ENCODE measurements at regions not wholly inside any gene's neighbourhood (a gene's known extent, or its start where the extent isn't known, plus 50 kb on each side); places are given as distances from the start of the nearest gene placed in this dataset.
"Not testable (repeated sequence)": the region's sequence is repeated elsewhere in the genome, so short reads cannot be mapped to it uniquely, and the experiment has no call there.

- DNase-seq (ENCODE audit: low read depth, low spot score), result no peak
Measured at GRCh38 chr1:184888505-184888904, 85.8 kb downstream of the NIBAN1 start.

GRCh38 chr1:184882957-184883815 lies 91.1 kb downstream of the NIBAN1 start:
- no peak for DNase-seq (ENCODE audit: low read depth, low spot score)

GRCh38 chr1:184881941-184882913 lies 92.1 kb downstream of the NIBAN1 start:
- DNase-seq (ENCODE audit: low read depth, low spot score), result no peak

GRCh38 chr1:184879876-184880557 lies 94.3 kb downstream of the NIBAN1 start:
- DNase-seq (ENCODE audit: low read depth, low spot score), result no peak

GRCh38 chr1:184878602-184879001 lies 95.7 kb downstream of the NIBAN1 start:
- DNase-seq (ENCODE audit: low read depth, low spot score), result no peak

GRCh38 chr1:184878002-184878401 lies 96.3 kb downstream of the NIBAN1 start:
- no peak for DNase-seq (ENCODE audit: low read depth, low spot score)

GRCh38 chr1:184876015-184876414 lies 98.3 kb downstream of the NIBAN1 start:
- DNase-seq (ENCODE audit: low read depth, low spot score), result not testable (repeated sequence)

- no peak for DNase-seq (ENCODE audit: low read depth, low spot score)
Measured at GRCh38 chr1:184875218-184875617, 99.1 kb downstream of the NIBAN1 start.

GRCh38 chr1:184870319-184870718 lies 104.0 kb downstream of the NIBAN1 start:
- no peak for DNase-seq (ENCODE audit: low read depth, low spot score)

GRCh38 chr1:184867866-184868689 lies 106.2 kb downstream of the NIBAN1 start:
- no peak for DNase-seq (ENCODE audit: low read depth, low spot score)

- peak; percentile 30 for DNase-seq (ENCODE audit: low read depth, low spot score)
Measured at GRCh38 chr1:184866991-184867788, 107.1 kb downstream of the NIBAN1 start.

- DNase-seq (ENCODE audit: low read depth, low spot score), result no peak
Measured at GRCh38 chr1:184866586-184866985, 107.7 kb downstream of the NIBAN1 start.

GRCh38 chr1:184865831-184866230 lies 108.5 kb downstream of the NIBAN1 start:
- no peak for DNase-seq (ENCODE audit: low read depth, low spot score)

GRCh38 chr1:184861755-184862336 lies 107.2 kb upstream of the EDEM3 start:
- no peak for DNase-seq (ENCODE audit: low read depth, low spot score)

GRCh38 chr1:184860985-184861754 lies 106.5 kb upstream of the EDEM3 start:
- no peak for DNase-seq (ENCODE audit: low read depth, low spot score)

GRCh38 chr1:184860535-184860934 lies 105.9 kb upstream of the EDEM3 start:
- DNase-seq (ENCODE audit: low read depth, low spot score), result no peak

GRCh38 chr1:184859381-184860105 lies 104.9 kb upstream of the EDEM3 start:
- no peak for DNase-seq (ENCODE audit: low read depth, low spot score)

- DNase-seq (ENCODE audit: low read depth, low spot score), result no peak
Measured at GRCh38 chr1:184858288-184858687, 103.6 kb upstream of the EDEM3 start.
